AG08395 (cell line): ENCODE measurements at regions not wholly inside any gene's neighbourhood (a gene's known extent, or its start where the extent isn't known, plus 50 kb on each side); places are given as distances from the start of the nearest gene placed in this dataset.

Experiments
- DNase-seq: peaks from one replicate; pipeline ENCODE4 v3.0.0; 2012; ENCODE audit warnings: mixed read lengths, low spot score

GRCh38 chr4:81546777-81547176, 75.1 kb upstream of the RASGEF1B start:
- no peak for DNase-seq

GRCh38 chr4:81541161-81541945, 69.6 kb upstream of the RASGEF1B start:
- no peak for DNase-seq

- no peak for DNase-seq
Observed at GRCh38 chr4:81538716-81539427, 67.2 kb upstream of the RASGEF1B start.

- DNase-seq: no peak
Observed at GRCh38 chr4:81531410-81531809, 59.7 kb upstream of the RASGEF1B start.

GRCh38 chr4:81528979-81529378, 57.3 kb upstream of the RASGEF1B start:
- no peak for DNase-seq

GRCh38 chr4:81528200-81528599, 56.5 kb upstream of the RASGEF1B start:
- no peak for DNase-seq

- DNase-seq: no peak
Observed at GRCh38 chr4:81527709-81528108, 56.0 kb upstream of the RASGEF1B start.

GRCh38 chr4:81527115-81527514, 55.4 kb upstream of the RASGEF1B start:
- no peak for DNase-seq

GRCh38 chr4:81526706-81527105, 55.0 kb upstream of the RASGEF1B start:
- no peak for DNase-seq

- no peak for DNase-seq
Observed at GRCh38 chr4:81523672-81524327, 52.1 kb upstream of the RASGEF1B start.

- DNase-seq: no peak
Observed at GRCh38 chr4:81522711-81523110, 51.0 kb upstream of the RASGEF1B start.

GRCh38 chr4:81521708-81522107, 50.0 kb upstream of the RASGEF1B start:
- DNase-seq: no peak
